H9 (cell line): ENCODE measurements at regions not wholly inside any gene's neighbourhood (a gene's known extent, or its start where the extent isn't known, plus 50 kb on each side); places are given as distances from the start of the nearest gene placed in this dataset.

Experiments used
- DNase-seq: peaks from one replicate; pipeline ENCODE4 v3.0.0-alpha.2; 2017
- H2AFZ ChIP-seq: one replicate; pipeline ENCODE4 v1.6.1; 2013; ENCODE audit warnings: mild to moderate bottlenecking, low read length, control low read depth, moderate library complexity
- H2AK5ac ChIP-seq: 2 replicates; pipeline ENCODE4 v1.6.1; 2013; ENCODE audit warnings: low read length, control low read depth, mixed read lengths; ENCODE audit not compliant: insufficient read length
- H2BK120ac ChIP-seq: one replicate; pipeline ENCODE4 v1.6.1; 2013; ENCODE audit warnings: low read depth, mild to moderate bottlenecking, low read length, control low read depth, inconsistent platforms; ENCODE audit not compliant: poor library complexity, severe bottlenecking
- H2BK12ac ChIP-seq: 2 replicates; pipeline ENCODE4 v1.6.1; 2013; ENCODE audit warnings: low read length, control low read depth, mixed read lengths, low read depth; ENCODE audit not compliant: insufficient read length
- H2BK15ac ChIP-seq: 2 replicates; pipeline ENCODE4 v1.6.1; 2013; ENCODE audit warnings: low read depth, low read length, control low read depth
- H2BK20ac ChIP-seq: one replicate; pipeline ENCODE4 v1.6.1; 2013; ENCODE audit warnings: low read depth, mild to moderate bottlenecking, low read length, control low read depth, inconsistent platforms; ENCODE audit not compliant: poor library complexity, severe bottlenecking
- H2BK5ac ChIP-seq: 2 replicates; pipeline ENCODE4 v1.6.1; 2013; ENCODE audit warnings: low read length, control low read depth, mixed read lengths; ENCODE audit not compliant: insufficient read length
- H3K14ac ChIP-seq: 2 replicates; pipeline ENCODE4 v1.6.1; 2013; ENCODE audit warnings: low read length, control low read depth; ENCODE audit not compliant: insufficient read depth
- H3K18ac ChIP-seq: 2 replicates; pipeline ENCODE4 v1.6.1; 2013; ENCODE audit warnings: low read depth, mild to moderate bottlenecking, mixed read lengths, low read length, control low read depth; ENCODE audit not compliant: insufficient read length
- H3K23ac ChIP-seq: 2 replicates; pipeline ENCODE4 v1.6.1; 2013; ENCODE audit warnings: low read length, control low read depth, mixed read lengths, low read depth; ENCODE audit not compliant: insufficient read length
- H3K23me2 ChIP-seq: 2 replicates; pipeline ENCODE4 v1.6.1; 2013; ENCODE audit warnings: low read depth, mild to moderate bottlenecking, mixed read lengths, low read length, control low read depth; ENCODE audit not compliant: insufficient read length, poor library complexity, severe bottlenecking
- H3K27ac ChIP-seq: 2 replicates; pipeline ENCODE4 v1.5.1; 2013; ENCODE audit warnings: low read length, control low read depth, mixed read lengths, low read depth; ENCODE audit not compliant: insufficient read length
- H3K27me3 ChIP-seq: 2 replicates; pipeline ENCODE4 v1.6.1; 2013; ENCODE audit warnings: low read length, control low read depth, inconsistent platforms; ENCODE audit not compliant: insufficient read depth
- H3K4ac ChIP-seq: 2 replicates; pipeline ENCODE4 v1.6.1; 2013; ENCODE audit warnings: low read depth, mild to moderate bottlenecking, control low read depth, inconsistent platforms, low read length, moderate library complexity
- H3K4me1 ChIP-seq: 2 replicates; pipeline ENCODE4 v1.6.1; 2013; ENCODE audit warnings: low read length, control low read depth, inconsistent platforms; ENCODE audit not compliant: insufficient read depth
- H3K4me2 ChIP-seq: 2 replicates; pipeline ENCODE4 v1.6.1; 2013; ENCODE audit warnings: low read length, control low read depth, mixed read lengths; ENCODE audit not compliant: insufficient read length, insufficient read depth
- H3K56ac ChIP-seq: 2 replicates; pipeline ENCODE4 v1.6.1; 2013; ENCODE audit warnings: low read depth, mild to moderate bottlenecking, mixed read lengths, low read length, control low read depth; ENCODE audit not compliant: insufficient read length
- H3K79me1 ChIP-seq: 2 replicates; pipeline ENCODE4 v1.6.1; 2013; ENCODE audit warnings: low read depth, mild to moderate bottlenecking, moderate library complexity, low read length, control low read depth, inconsistent platforms; ENCODE audit not compliant: insufficient read depth, poor library complexity, severe bottlenecking
- H3K79me2 ChIP-seq: 2 replicates; pipeline ENCODE4 v1.6.1; 2013; ENCODE audit warnings: low read length, control low read depth, inconsistent platforms; ENCODE audit not compliant: insufficient read depth
- H3K9ac ChIP-seq: 2 replicates; pipeline ENCODE4 v1.6.1; 2013; ENCODE audit warnings: low read length, control low read depth, mixed read lengths; ENCODE audit not compliant: insufficient read length; ENCODE audit errors: extremely low read depth
- H3K9me3 ChIP-seq: one replicate; pipeline ENCODE4 v1.6.1; 2013; ENCODE audit warnings: low read depth, low read length, inconsistent platforms; ENCODE audit not compliant: control insufficient read depth
- H3T11ph ChIP-seq: one replicate; pipeline ENCODE4 v1.6.1; 2013; ENCODE audit warnings: mild to moderate bottlenecking, low read length, control low read depth, inconsistent platforms
- H4K20me1 ChIP-seq: one replicate; pipeline ENCODE4 v1.6.1; 2013; ENCODE audit not compliant: control insufficient read depth, insufficient read length, insufficient read depth
- H4K5ac ChIP-seq: 2 replicates; pipeline ENCODE4 v1.6.1; 2013; ENCODE audit warnings: low read depth, mild to moderate bottlenecking, mixed read lengths, low read length, control low read depth; ENCODE audit not compliant: insufficient read length
- H4K8ac ChIP-seq: replicated peaks from 2 replicates; pipeline ENCODE4 v1.6.1; 2013; ENCODE audit warnings: low read length, control low read depth, mixed read lengths, low read depth; ENCODE audit not compliant: insufficient read length
- H4K91ac ChIP-seq: 2 replicates; pipeline ENCODE4 v1.6.1; 2013; ENCODE audit warnings: low read depth, mild to moderate bottlenecking, moderate library complexity, mixed read lengths, low read length, control low read depth; ENCODE audit not compliant: insufficient read length
- H3K27ac Mint-ChIP-seq, 3 experiments: 2 replicates in 2 of 3; 3 replicates in 1 of 3; pipeline ENCODE4 v1.8.0; 2020 to 2021; ENCODE audit warnings: mixed read lengths in 3 of 3, mild to moderate bottlenecking in 1 of 3, moderate library complexity in 1 of 3
- H3K27me3 Mint-ChIP-seq: 2 replicates; pipeline ENCODE4 v1.8.0; 2021; ENCODE audit warnings: low read depth, mild to moderate bottlenecking, moderate library complexity, mixed read lengths
- H3K36me3 Mint-ChIP-seq, 3 experiments: 2 replicates in 2 of 3; 3 replicates in 1 of 3; pipeline ENCODE4 v1.8.0; 2020 to 2021; ENCODE audit warnings: low read depth in 3 of 3, mixed read lengths in 3 of 3; ENCODE audit not compliant: insufficient read depth in 1 of 3
- H3K4me1 Mint-ChIP-seq, 2 experiments: 2 replicates each; pipeline ENCODE4 v1.8.0; 2020; ENCODE audit warnings: mixed read lengths in 2 of 2
- H3K4me3 Mint-ChIP-seq, 2 experiments: 2 replicates in 1 of 2; 3 replicates in 1 of 2; pipeline ENCODE4 v1.8.0; 2020 to 2021; ENCODE audit warnings: mild to moderate bottlenecking in 2 of 2, mixed read lengths in 2 of 2, moderate library complexity in 1 of 2
- H3K9me3 Mint-ChIP-seq, 2 experiments: 2 replicates in 1 of 2; 3 replicates in 1 of 2; pipeline ENCODE4 v1.8.0; 2020; ENCODE audit warnings: mild to moderate bottlenecking in 2 of 2, mixed read lengths in 2 of 2, moderate library complexity in 1 of 2
- WGBS: extraction: QIAGEN DNeasy Blood & Tissue Kit; methylation state at CpG from one replicate; pipeline ENCODE4 v1.1.7; 2013; ENCODE audit warnings: missing lambda C conversion rate, low lambda C conversion rate, mixed read lengths; ENCODE audit not compliant: insufficient read length; ENCODE audit errors: extremely low coverage; 5-methylcytosine and 5-hydroxymethylcytosine counted together
- TF ChIP-seq, protein P1 (sequence below): fragments of 200-600 bp; sonication (generic); conservative IDR thresholded peaks from 3 replicates; pipeline ENCODE4 v1.8.0; 2021; ENCODE audit warnings: antibody characterized with exemption, mild to moderate bottlenecking

DNA sequence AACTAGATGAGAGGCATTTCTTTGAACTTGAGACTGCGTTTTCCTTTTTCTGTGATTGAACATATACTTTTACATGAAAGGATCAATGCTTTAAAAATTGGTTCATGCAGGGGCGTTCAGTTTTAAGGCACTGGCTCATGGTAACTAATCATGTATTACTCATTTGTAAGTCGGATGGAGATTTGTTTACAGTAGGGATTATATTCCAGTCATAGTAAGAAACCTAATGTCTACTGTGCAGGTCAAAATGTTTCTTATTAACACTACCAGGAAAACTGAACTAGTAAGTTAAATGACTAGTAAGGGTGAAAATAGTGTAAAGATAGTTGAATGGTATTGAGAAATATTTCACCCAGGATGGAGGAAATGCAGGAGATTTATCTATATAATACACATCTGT, 258.8 kb upstream of the GBE1 start:
- peaks cover 2 to 15% (median 6%) of the 10 kb centered on the region in 3 experiments; a peak in 3 of 7 replicates for H3K36me3 Mint-ChIP-seq
- no CpG with 5 or more reads among the region's 3 CpGs for WGBS
- no peak overlapping the region for H3K4me3 Mint-ChIP-seq
- peaks cover 3 to 8% of the 10 kb centered on the region in 2 experiments; a peak in 3 of 5 replicates for H3K9me3 Mint-ChIP-seq
- H4K8ac ChIP-seq = no peak overlapping the region
- H3K4ac ChIP-seq = no peak overlapping the region
- no peak overlapping the region for H3K56ac ChIP-seq
- no peak overlapping the region for H2BK12ac ChIP-seq
- H3K9me3 ChIP-seq = peaks cover 3% of the 10 kb centered on the region
- TF ChIP-seq, protein P1, sequence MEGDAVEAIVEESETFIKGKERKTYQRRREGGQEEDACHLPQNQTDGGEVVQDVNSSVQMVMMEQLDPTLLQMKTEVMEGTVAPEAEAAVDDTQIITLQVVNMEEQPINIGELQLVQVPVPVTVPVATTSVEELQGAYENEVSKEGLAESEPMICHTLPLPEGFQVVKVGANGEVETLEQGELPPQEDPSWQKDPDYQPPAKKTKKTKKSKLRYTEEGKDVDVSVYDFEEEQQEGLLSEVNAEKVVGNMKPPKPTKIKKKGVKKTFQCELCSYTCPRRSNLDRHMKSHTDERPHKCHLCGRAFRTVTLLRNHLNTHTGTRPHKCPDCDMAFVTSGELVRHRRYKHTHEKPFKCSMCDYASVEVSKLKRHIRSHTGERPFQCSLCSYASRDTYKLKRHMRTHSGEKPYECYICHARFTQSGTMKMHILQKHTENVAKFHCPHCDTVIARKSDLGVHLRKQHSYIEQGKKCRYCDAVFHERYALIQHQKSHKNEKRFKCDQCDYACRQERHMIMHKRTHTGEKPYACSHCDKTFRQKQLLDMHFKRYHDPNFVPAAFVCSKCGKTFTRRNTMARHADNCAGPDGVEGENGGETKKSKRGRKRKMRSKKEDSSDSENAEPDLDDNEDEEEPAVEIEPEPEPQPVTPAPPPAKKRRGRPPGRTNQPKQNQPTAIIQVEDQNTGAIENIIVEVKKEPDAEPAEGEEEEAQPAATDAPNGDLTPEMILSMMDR = no peak
- H3K23ac ChIP-seq = no peak overlapping the region
- H2BK15ac ChIP-seq = no peak overlapping the region
- H4K20me1 ChIP-seq = no peaks in the 10 kb centered on the region
- no peak overlapping the region for H2BK5ac ChIP-seq
- no peak overlapping the region for H2BK20ac ChIP-seq
- H3K4me1 ChIP-seq = no peaks in the 10 kb centered on the region
- DNase-seq = no peak
- H2AFZ ChIP-seq = no peak overlapping the region
- no peak overlapping the region for H4K5ac ChIP-seq
- no peak overlapping the region for H3K27ac ChIP-seq
- no peaks in the 10 kb centered on the region for H3K79me2 ChIP-seq
- H3K4me1 Mint-ChIP-seq = no peaks in the 10 kb centered on the region
- no peaks in the 10 kb centered on the region for H3K27me3 Mint-ChIP-seq
- H3K4me2 ChIP-seq = no peak overlapping the region
- no peaks in the 10 kb centered on the region for H3K27me3 ChIP-seq
- no peak overlapping the region for H2AK5ac ChIP-seq
- no peak overlapping the region for H2BK120ac ChIP-seq
- no peak overlapping the region for H3K18ac ChIP-seq
- H3T11ph ChIP-seq = no peak overlapping the region
- H3K9ac ChIP-seq = no peak overlapping the region
- H3K27ac Mint-ChIP-seq = no peak overlapping the region
- H4K91ac ChIP-seq = no peak overlapping the region
- H3K23me2 ChIP-seq = no peaks in the 10 kb centered on the region
- no peaks in the 10 kb centered on the region for H3K79me1 ChIP-seq
- no peak overlapping the region for H3K14ac ChIP-seq
